ENCODE measurements at regions not wholly inside any gene's neighbourhood (a gene's known extent, or its start where the extent isn't known, plus 50 kb on each side); places are given as distances from the start of the nearest gene placed in this dataset.

- TF ChIP-seq, protein P1, sequence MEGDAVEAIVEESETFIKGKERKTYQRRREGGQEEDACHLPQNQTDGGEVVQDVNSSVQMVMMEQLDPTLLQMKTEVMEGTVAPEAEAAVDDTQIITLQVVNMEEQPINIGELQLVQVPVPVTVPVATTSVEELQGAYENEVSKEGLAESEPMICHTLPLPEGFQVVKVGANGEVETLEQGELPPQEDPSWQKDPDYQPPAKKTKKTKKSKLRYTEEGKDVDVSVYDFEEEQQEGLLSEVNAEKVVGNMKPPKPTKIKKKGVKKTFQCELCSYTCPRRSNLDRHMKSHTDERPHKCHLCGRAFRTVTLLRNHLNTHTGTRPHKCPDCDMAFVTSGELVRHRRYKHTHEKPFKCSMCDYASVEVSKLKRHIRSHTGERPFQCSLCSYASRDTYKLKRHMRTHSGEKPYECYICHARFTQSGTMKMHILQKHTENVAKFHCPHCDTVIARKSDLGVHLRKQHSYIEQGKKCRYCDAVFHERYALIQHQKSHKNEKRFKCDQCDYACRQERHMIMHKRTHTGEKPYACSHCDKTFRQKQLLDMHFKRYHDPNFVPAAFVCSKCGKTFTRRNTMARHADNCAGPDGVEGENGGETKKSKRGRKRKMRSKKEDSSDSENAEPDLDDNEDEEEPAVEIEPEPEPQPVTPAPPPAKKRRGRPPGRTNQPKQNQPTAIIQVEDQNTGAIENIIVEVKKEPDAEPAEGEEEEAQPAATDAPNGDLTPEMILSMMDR (IDR thresholded peaks at IDR 0.05), result no peak
Measured at GRCh38 chr2:181203412-181203811, 223.0 kb downstream of the UBE2E3 start.

- TF ChIP-seq, protein P1 (IDR thresholded peaks at IDR 0.05), result no peak
Measured at GRCh38 chr2:181203916-181204315, 223.5 kb downstream of the UBE2E3 start.

DNA sequence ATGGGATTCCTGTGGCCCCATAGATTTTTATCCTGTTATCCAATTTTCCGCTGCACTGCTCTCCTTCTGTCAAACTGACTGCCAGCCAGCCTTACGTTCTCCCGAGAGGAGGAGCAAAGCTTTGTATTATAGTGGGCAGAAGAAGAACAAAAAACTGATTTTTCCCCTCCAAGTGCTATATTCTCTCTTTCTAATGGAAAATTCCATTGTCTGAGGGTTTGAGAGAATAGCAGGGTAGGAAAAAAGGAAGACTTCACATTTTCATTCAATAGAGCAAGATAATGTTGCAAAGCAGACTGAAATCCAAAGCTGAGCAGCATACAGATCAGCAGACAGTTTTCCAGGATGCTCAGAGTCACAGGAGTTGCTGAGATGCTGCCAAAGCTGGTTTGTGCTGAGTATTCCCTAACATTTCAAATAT is 238.0 kb downstream of the UBE2E3 start:
- TF ChIP-seq, protein P1 (IDR thresholded peaks at IDR 0.05), result no peak

DNA sequence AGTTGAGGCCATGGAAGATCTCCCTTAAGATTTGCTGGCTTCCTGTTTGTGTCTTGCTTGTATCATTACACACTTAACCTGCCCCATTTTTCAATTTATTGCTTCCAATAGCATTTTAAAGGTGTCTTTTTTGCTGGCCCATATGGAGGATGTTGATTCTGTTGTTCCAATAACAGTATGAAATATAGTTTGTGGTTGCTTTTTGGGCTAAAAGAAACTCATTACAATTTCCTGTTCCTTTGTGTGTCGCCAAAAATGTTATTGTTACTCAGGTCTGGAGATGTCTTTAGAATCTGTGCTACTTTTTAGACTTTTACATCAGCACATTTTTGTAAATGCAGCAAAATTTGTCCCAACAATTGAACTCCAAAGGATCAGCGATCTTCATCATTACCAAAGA is 234.0 kb upstream of the ITGA4 start:
- TF ChIP-seq, protein P1 (IDR thresholded peaks at IDR 0.05), result no peak

DNA sequence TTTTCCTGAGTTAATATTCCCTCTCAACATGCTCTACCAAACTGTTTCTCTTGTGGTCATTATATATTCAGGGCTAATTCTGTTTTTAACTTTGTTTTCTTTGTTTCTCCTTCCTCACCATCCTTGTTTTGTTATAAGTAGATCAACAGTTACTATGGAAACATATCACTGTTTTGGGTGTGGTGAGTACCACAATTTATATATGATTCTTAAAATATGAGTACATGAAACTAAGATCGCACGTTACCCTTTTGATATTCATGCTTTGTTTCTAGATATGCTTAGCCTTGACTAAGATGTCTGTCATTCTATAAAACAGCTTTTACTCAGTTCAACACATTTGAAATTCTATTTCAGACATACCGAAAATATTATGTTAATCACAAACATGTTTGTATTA is 232.3 kb upstream of the ITGA4 start:
- TF ChIP-seq, protein P1 (IDR thresholded peaks at IDR 0.05), result no peak

GRCh38 chr2:181228661-181229060 is 228.5 kb upstream of the ITGA4 start:
- TF ChIP-seq, protein P1 (IDR thresholded peaks at IDR 0.05), result no peak

DNA sequence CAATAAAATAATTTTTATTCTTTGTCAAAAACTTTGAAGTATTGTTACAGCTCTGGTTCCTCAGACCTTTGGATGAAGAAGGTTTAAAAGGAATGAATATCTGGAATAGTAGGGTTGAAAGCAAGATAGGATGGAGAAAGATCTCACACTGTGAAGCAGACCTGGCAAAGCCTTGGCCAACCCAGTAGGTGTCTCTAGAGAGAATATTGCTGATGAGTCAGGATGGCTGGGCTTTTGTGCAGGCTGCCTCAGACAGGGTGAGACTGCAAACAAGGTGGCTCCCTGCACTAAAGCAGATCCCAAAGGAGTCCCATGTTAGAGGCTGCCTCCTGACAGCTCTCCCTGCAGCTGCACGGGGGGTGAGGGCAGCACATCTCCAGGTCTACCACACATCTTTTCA is 226.0 kb upstream of the ITGA4 start:
- TF ChIP-seq, protein P1 (IDR thresholded peaks at IDR 0.05), result no peak

- TF ChIP-seq, protein P1 (IDR thresholded peaks at IDR 0.05), result no peak
Measured at GRCh38 chr2:181231886-181232621, 225.1 kb upstream of the ITGA4 start.

Measured in LNCAP (cell line).